Breast epithelium (tissue), 4 donors: ENCODE measurements at regions not wholly inside any gene's neighbourhood (a gene's known extent, or its start where the extent isn't known, plus 50 kb on each side); places are given as distances from the start of the nearest gene placed in this dataset.

Source experiments
- DNase-seq, 2 donors: peaks; one replicate each; pipeline ENCODE4 v3.0.0-alpha.2; 2019; ENCODE audit warnings: low spot score in 2 of 2
- H3K27ac ChIP-seq, 2 donors: fragments of 200-600 bp; sonication (generic) in 1 of 2; one replicate each; pipeline ENCODE4 v1.5.1; 2016 to 2019; ENCODE audit warnings: mild to moderate bottlenecking in 1 of 2
- H3K27me3 ChIP-seq, 2 donors: fragments of 200-600 bp; sonication (generic) in 1 of 2; one replicate each; pipeline versions ENCODE4 v1.5.1 to v1.6.0; 2017 to 2019; ENCODE audit warnings: control low read depth in 1 of 2, mild to moderate bottlenecking in 1 of 2
- H3K36me3 ChIP-seq: fragments of 200-600 bp; one replicate; pipeline ENCODE4 v1.5.1; 2019
- H3K4me1 ChIP-seq, 2 donors: fragments of 200-600 bp; sonication (generic); one replicate each; pipeline ENCODE4 v1.5.1; 2016 to 2019; ENCODE audit warnings: control low read depth in 1 of 2
- H3K4me3 ChIP-seq, 3 donors: fragments of 200-600 bp; sonication (generic); 1 replicate in 2 of 3; 2 replicates in 1 of 3; pipeline ENCODE4 v1.5.1; 2016 to 2019; ENCODE audit warnings: mild to moderate bottlenecking in 3 of 3, moderate library complexity in 2 of 3
- H3K9me3 ChIP-seq, 2 donors: fragments of 200-600 bp; sonication (generic) in 1 of 2; one replicate each; pipeline ENCODE4 v1.5.1; 2016 to 2019; ENCODE audit warnings: control low read depth in 1 of 2
- POLR2A ChIP-seq: fragments of 450-650 bp; IDR thresholded peaks from one replicate; pipeline ENCODE4 v1.6.1; 2016; ENCODE audit warnings: antibody characterized with exemption, mild to moderate bottlenecking, moderate library complexity
- POLR2AphosphoS5 ChIP-seq, 3 donors: sonication (generic); formaldehyde crosslinking; IDR thresholded peaks; one replicate each; pipeline ENCODE4 v1.6.1; 2017; ENCODE audit warnings: antibody characterized with exemption in 3 of 3
- intact Hi-C: fragments of 100-400 bp; cut with DNase I; formaldehyde crosslinking; loops from one replicate; pipeline ENCODE4 v1.15.1; 2023; ENCODE audit warnings: low total_unique reads
- TF ChIP-seq, protein P1 (sequence below), 3 donors: fragments of 450-650 bp; IDR thresholded peaks; one replicate each; pipeline ENCODE4 v1.5.1; 2016 to 2017; ENCODE audit warnings: antibody characterized with exemption in 3 of 3, mild to moderate bottlenecking in 3 of 3, moderate library complexity in 3 of 3

DNA sequence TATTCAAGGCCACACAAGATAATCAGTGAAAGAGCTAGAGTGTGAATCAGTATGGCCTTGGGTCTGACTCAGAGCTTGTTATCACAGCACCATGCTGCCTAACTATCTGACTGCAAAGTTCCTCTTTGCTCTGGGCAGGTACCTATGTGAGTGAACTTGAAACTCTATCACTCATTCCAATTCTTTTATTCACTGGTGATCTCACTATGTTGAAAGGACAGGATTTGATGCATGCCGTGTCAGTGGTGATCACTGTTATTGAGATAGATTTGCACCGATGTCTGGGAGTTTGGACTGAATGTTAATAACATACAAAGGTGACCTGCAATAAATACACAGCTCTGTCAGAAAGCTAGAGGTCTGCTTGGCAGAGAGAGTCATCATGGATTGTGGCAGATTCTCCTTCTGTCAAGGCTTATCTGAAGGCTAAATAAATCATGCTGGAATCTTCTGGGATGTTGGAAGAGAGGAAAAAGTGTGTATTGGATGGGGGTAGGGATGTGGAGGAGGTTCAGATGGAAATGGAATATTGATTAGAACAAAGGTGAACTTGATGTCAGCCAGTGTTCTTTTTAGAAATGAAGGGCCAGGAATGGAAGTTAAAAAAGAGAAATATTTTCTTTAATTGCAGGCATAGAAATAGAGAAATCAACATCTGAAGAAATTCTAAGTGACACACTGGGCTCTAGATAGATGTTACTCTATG is 91.8 kb upstream of the TNC start:
- Histone ChIP-seq H3K27me3 (no peaks in the 10 kb centered on the region), H3K9me3 (no peaks in the 10 kb centered on the region), H3K36me3 (no peaks in the 10 kb centered on the region), H3K4me3 (no peak overlapping the region), H3K27ac (no peak overlapping the region), H3K4me1 (no peaks in the 10 kb centered on the region)
- TF ChIP-seq, protein P1, sequence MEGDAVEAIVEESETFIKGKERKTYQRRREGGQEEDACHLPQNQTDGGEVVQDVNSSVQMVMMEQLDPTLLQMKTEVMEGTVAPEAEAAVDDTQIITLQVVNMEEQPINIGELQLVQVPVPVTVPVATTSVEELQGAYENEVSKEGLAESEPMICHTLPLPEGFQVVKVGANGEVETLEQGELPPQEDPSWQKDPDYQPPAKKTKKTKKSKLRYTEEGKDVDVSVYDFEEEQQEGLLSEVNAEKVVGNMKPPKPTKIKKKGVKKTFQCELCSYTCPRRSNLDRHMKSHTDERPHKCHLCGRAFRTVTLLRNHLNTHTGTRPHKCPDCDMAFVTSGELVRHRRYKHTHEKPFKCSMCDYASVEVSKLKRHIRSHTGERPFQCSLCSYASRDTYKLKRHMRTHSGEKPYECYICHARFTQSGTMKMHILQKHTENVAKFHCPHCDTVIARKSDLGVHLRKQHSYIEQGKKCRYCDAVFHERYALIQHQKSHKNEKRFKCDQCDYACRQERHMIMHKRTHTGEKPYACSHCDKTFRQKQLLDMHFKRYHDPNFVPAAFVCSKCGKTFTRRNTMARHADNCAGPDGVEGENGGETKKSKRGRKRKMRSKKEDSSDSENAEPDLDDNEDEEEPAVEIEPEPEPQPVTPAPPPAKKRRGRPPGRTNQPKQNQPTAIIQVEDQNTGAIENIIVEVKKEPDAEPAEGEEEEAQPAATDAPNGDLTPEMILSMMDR (IDR thresholded peaks at IDR 0.05): no peak
- TF ChIP-seq POLR2AphosphoS5 (IDR thresholded peaks at IDR 0.05) (no peak), POLR2A (no peak)
- DNase-seq: no peak
- intact Hi-C loops: loop anchor here (5.0 kb wide), 1 partner anchor 463 kb away; no protein-coding TSS in a partner anchor

DNA sequence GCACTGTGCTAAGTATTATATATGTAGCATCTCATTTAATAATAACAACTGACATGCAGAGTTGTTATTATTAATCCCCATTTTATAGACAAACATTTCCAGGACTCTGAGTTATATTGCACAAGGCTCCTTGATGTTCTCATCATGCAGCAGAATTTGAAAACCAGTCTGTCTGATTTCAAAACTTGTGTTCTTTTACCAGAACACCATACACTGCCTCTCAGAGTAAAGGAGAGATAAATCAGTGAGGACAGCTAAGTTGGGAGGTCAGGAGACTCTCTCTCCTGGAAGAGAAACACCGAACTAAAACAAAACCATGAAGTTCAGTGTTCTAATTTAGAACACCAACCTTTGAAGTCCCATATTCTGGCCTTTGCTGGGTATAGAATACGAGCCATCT is 92.7 kb upstream of the TNC start:
- no peak for DNase-seq
- Histone ChIP-seq H3K4me3 (no peak overlapping the region), H3K9me3 (no peaks in the 10 kb centered on the region), H3K27me3 (no peaks in the 10 kb centered on the region), H3K36me3 (no peaks in the 10 kb centered on the region), H3K27ac (no peak overlapping the region), H3K4me1 (no peaks in the 10 kb centered on the region)
- TF ChIP-seq, protein P1 (IDR thresholded peaks at IDR 0.05): no peak
- no peak for TF ChIP-seq POLR2A
- no peak for TF ChIP-seq POLR2AphosphoS5 (IDR thresholded peaks at IDR 0.05)
- intact Hi-C loops: no loop called here

DNA sequence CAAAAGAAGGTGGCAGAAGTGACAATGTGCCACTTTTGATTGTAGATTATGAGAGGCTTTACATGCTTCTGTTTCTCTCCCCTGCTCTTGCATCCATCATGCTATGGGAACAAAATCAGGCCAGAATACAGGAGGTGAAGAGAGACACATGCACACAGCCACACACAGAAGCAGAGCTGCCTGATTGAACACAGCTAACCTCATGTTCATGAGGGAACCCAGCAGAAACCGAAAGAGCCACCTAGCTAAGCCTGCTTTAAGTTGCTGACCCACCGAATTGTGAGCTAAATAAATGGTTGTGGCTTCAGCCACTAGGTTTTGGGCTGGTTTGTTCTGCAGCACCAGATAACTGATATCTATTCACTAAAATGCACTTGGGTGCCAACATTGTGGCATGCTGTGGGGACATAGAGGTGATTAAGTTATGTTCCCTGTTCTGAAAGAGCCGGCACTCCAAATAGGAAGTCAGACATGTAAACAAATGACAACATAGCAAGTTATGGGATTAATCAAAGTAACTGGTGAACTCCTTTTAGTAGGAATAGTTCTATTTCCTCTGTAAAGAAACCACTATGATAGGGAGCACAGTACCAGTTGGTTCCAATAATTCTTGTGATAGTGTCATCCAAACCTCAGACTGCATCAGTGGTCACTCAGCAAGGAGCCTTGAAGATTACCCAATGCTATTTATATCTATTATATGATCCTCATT is 93.6 kb upstream of the TNC start:
- TF ChIP-seq POLR2A (no peak), POLR2AphosphoS5 (IDR thresholded peaks at IDR 0.05) (no peak)
- TF ChIP-seq, protein P1 (IDR thresholded peaks at IDR 0.05): no peak
- intact Hi-C loops: no loop called here
- Histone ChIP-seq H3K4me1 (no peaks in the 10 kb centered on the region), H3K27ac (no peak overlapping the region), H3K4me3 (no peak overlapping the region), H3K27me3 (no peaks in the 10 kb centered on the region), H3K9me3 (no peaks in the 10 kb centered on the region), H3K36me3 (no peaks in the 10 kb centered on the region)
- no peak for DNase-seq

DNA sequence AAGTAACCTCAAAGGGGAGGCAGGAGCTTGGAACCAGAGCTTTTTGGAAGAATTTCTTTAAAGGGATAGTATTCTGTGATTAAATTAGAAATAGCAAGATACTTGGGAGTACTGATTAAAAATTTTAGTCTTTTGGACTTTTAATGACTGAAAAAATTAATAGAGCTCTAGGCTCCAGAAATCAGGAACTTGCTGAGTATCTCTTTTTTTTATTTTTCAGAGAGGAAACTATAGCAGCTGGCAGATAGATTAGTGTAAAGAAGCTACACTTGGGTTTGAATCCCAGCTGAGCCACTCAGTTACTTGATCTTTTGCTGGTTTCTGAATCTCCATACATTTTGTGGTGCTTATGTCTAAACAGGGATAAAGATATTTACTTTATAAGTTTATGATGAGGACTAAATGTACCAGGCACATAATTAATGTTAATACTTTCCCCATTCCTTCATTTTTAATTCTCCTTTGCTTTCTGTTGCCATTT is 94.2 kb upstream of the TNC start:
- no peak for DNase-seq
- Histone ChIP-seq H3K4me1 (no peaks in the 10 kb centered on the region), H3K9me3 (no peaks in the 10 kb centered on the region), H3K4me3 (no peak overlapping the region), H3K27ac (no peak overlapping the region), H3K27me3 (no peaks in the 10 kb centered on the region), H3K36me3 (no peaks in the 10 kb centered on the region)
- intact Hi-C loops: no loop called here
- TF ChIP-seq POLR2A: no peak
- TF ChIP-seq, protein P1 (IDR thresholded peaks at IDR 0.05): no peak

DNA sequence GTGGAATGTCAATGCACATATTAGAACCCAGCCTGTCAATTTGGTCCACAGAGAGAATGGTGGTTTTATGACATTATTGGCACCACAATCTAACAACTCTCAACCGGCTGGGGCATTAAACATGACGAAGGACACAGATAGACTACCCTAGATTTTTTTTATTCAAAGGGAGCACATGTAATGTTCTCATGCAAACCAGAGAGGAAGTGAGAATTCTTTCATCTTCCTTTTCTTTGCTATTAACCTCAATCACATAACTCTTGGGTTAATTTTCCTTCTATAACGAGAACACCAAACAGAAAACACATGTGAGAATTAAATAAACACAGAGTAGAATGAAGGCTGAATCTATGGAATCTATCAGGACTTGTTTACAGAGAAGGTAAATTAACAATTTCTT is 94.9 kb upstream of the TNC start:
- no peak for DNase-seq
- intact Hi-C loops: no loop called here

More for the DNA sequence above, 94.9 kb upstream of the TNC start:
- Histone ChIP-seq H3K27me3 (no peaks in the 10 kb centered on the region), H3K9me3 (no peaks in the 10 kb centered on the region), H3K4me3 (no peak overlapping the region), H3K4me1 (no peaks in the 10 kb centered on the region), H3K36me3 (no peaks in the 10 kb centered on the region), H3K27ac (no peak overlapping the region)
- TF ChIP-seq POLR2A (no peak), POLR2AphosphoS5 (IDR thresholded peaks at IDR 0.05) (no peak)
- TF ChIP-seq, protein P1 (IDR thresholded peaks at IDR 0.05): no peak
